NCI-H1930 (cell line): ENCODE measurements at regions not wholly inside any gene's neighbourhood (a gene's known extent, or its start where the extent isn't known, plus 50 kb on each side); places are given as distances from the start of the nearest gene placed in this dataset.

Experiments used
- DNase-seq, 2 experiments: peaks; one replicate each; lab custom pipeline; 2025; lab: John Stamatoyannopoulos, UW

GRCh38 chr17:70021726-70022125 is 53.3 kb upstream of the KCNJ16 start:
- DNase-seq, result no peak

- DNase-seq, result no peak
These were observed 52.9 kb upstream of the KCNJ16 start for GRCh38 chr17:70022175-70022574.

- DNase-seq, result no peak
These were observed 50.8 kb upstream of the KCNJ16 start for GRCh38 chr17:70024253-70024652.
